ENCODE measurements at regions not wholly inside any gene's neighbourhood (a gene's known extent, or its start where the extent isn't known, plus 50 kb on each side); places are given as distances from the start of the nearest gene placed in this dataset.

GRCh38 chr12:13313886-13314285 is 117.4 kb downstream of the EMP1 start:
- Histone ChIP-seq H3K27me3 (ENCODE audit: insufficient read depth, poor library complexity, severe bottlenecking) (peaks cover 12% of the 10 kb centered on the region), H3K4me3 (replicated peaks; ENCODE audit: insufficient read depth, low read length) (no peak overlapping the region), H3K27ac (replicated peaks) (no peak overlapping the region)
- DNase-seq (ENCODE audit: low read depth in 1 of 2, low spot score in 1 of 2) = no peak
- TF ChIP-seq POLR2AphosphoS5 (IDR thresholded peaks at IDR 0.05; ENCODE audit: low read depth) (no peak), GABPA (IDR thresholded peaks at IDR 0.05; ENCODE audit: low read depth) (no peak), SPI1 (IDR thresholded peaks at IDR 0.05; ENCODE audit: borderline replicate concordance, low read depth) (no peak), CTCF (IDR thresholded peaks at IDR 0.05; ENCODE audit: insufficient read depth, low read length) (no peak), REST (IDR thresholded peaks at IDR 0.05; ENCODE audit: insufficient replicate concordance, low read depth) (no peak)

- TF ChIP-seq REST (IDR thresholded peaks at IDR 0.05; ENCODE audit: insufficient replicate concordance, low read depth) = no peak
- no peak for TF ChIP-seq CTCF (IDR thresholded peaks at IDR 0.05; ENCODE audit: insufficient read depth, low read length)
- TF ChIP-seq GABPA (IDR thresholded peaks at IDR 0.05; ENCODE audit: low read depth) = no peak
- no peak for TF ChIP-seq SPI1 (IDR thresholded peaks at IDR 0.05; ENCODE audit: borderline replicate concordance, low read depth)
- TF ChIP-seq POLR2AphosphoS5 (IDR thresholded peaks at IDR 0.05; ENCODE audit: low read depth) = no peak
- DNase-seq (ENCODE audit: low read depth in 1 of 2, low spot score in 1 of 2) = no peak
- no peak overlapping the region for H3K27ac ChIP-seq (replicated peaks)
- peaks cover 12% of the 10 kb centered on the region for H3K27me3 ChIP-seq (ENCODE audit: insufficient read depth, poor library complexity, severe bottlenecking)
- no peak overlapping the region for H3K4me3 ChIP-seq (replicated peaks; ENCODE audit: insufficient read depth, low read length)
These were observed 115.0 kb downstream of the EMP1 start for GRCh38 chr12:13311551-13311950.

- H3K27ac ChIP-seq (replicated peaks) = no peak overlapping the region
- no peak overlapping the region for H3K4me3 ChIP-seq (replicated peaks; ENCODE audit: insufficient read depth, low read length)
- TF ChIP-seq POLR2AphosphoS5 (IDR thresholded peaks at IDR 0.05; ENCODE audit: low read depth) = no peak
- no peak for TF ChIP-seq SPI1 (IDR thresholded peaks at IDR 0.05; ENCODE audit: borderline replicate concordance, low read depth)
- TF ChIP-seq CTCF (IDR thresholded peaks at IDR 0.05; ENCODE audit: insufficient read depth, low read length) = no peak
- no peak for TF ChIP-seq REST (IDR thresholded peaks at IDR 0.05; ENCODE audit: insufficient replicate concordance, low read depth)
- TF ChIP-seq GABPA (IDR thresholded peaks at IDR 0.05; ENCODE audit: low read depth) = no peak
- H3K27me3 ChIP-seq (ENCODE audit: insufficient read depth, poor library complexity, severe bottlenecking) = peaks cover 13% of the 10 kb centered on the region
- no peak for DNase-seq (ENCODE audit: low read depth in 1 of 2, low spot score in 1 of 2)
These were observed 110.8 kb downstream of the EMP1 start for GRCh38 chr12:13307143-13307816.
